CD8-positive, alpha-beta memory T cell (primary cell): ENCODE measurements at regions not wholly inside any gene's neighbourhood (a gene's known extent, or its start where the extent isn't known, plus 50 kb on each side); places are given as distances from the start of the nearest gene placed in this dataset.

Experiments used
- CTCF ChIA-PET: fragments of 350-600 bp; sonication (Branson Sonifier 250); formaldehyde crosslinking; loops from one replicate; lab custom pipeline; 2021; ENCODE audit warnings: antibody characterized with exemption; lab: Charles Lee
- POLR2A ChIA-PET: fragments of 350-600 bp; sonication (Branson Sonifier 250); formaldehyde crosslinking; loops from one replicate; lab custom pipeline; 2021; ENCODE audit warnings: antibody characterized with exemption; lab: Charles Lee
- DNase-seq, 5 donors: peaks; one replicate each; pipeline versions ENCODE4 v3.0.0 to v3.0.0-alpha.2; 2020 to 2022; ENCODE audit warnings: mixed read lengths in 1 of 5
- H3K27ac ChIP-seq: one replicate; pipeline ENCODE4 v1.7.0; 2013; ENCODE audit warnings: low read depth, mild to moderate bottlenecking, low read length, moderate library complexity
- H3K27me3 ChIP-seq: 2 replicates; pipeline ENCODE4 v1.7.0; 2013; ENCODE audit warnings: low read length, mild to moderate bottlenecking; ENCODE audit not compliant: insufficient read depth, poor library complexity, severe bottlenecking
- H3K36me3 ChIP-seq: 2 replicates; pipeline ENCODE4 v1.7.0; 2013; ENCODE audit warnings: mild to moderate bottlenecking, low read length, moderate library complexity; ENCODE audit not compliant: insufficient read depth
- H3K4me1 ChIP-seq: 2 replicates; pipeline ENCODE4 v1.7.0; 2013; ENCODE audit warnings: mild to moderate bottlenecking, low read length, moderate library complexity; ENCODE audit not compliant: insufficient read depth
- H3K4me3 ChIP-seq: 2 replicates; pipeline ENCODE4 v1.7.0; 2013; ENCODE audit warnings: mild to moderate bottlenecking, low read length
- H3K9me3 ChIP-seq: 2 replicates; pipeline ENCODE4 v1.7.0; 2013; ENCODE audit warnings: mild to moderate bottlenecking, low read length
- H3K27ac Mint-ChIP-seq, 8 donors: one replicate each; pipeline ENCODE4 v1.8.0; 2020 to 2021; ENCODE audit warnings: mixed read lengths in 8 of 8, mild to moderate bottlenecking in 6 of 8, inconsistent platforms in 3 of 8, moderate library complexity in 3 of 8
- H3K27me3 Mint-ChIP-seq, 2 donors: one replicate each; pipeline ENCODE4 v1.8.0; 2020 to 2021; ENCODE audit warnings: mixed read lengths in 2 of 2, mild to moderate bottlenecking in 1 of 2, moderate library complexity in 1 of 2
- H3K36me3 Mint-ChIP-seq, 3 donors: one replicate each; pipeline ENCODE4 v1.8.0; 2020 to 2021; ENCODE audit warnings: mixed read lengths in 3 of 3, inconsistent platforms in 1 of 3, mild to moderate bottlenecking in 1 of 3
- H3K4me1 Mint-ChIP-seq, 3 donors: one replicate each; pipeline ENCODE4 v1.8.0; 2020 to 2021; ENCODE audit warnings: mixed read lengths in 3 of 3, inconsistent platforms in 1 of 3, mild to moderate bottlenecking in 1 of 3
- H3K4me3 Mint-ChIP-seq, 7 donors: one replicate each; pipeline ENCODE4 v1.8.0; 2020 to 2021; ENCODE audit warnings: mixed read lengths in 7 of 7, mild to moderate bottlenecking in 6 of 7, moderate library complexity in 4 of 7, inconsistent platforms in 2 of 7
- H3K9me3 Mint-ChIP-seq, 5 donors: one replicate each; pipeline ENCODE4 v1.8.0; 2020 to 2022; ENCODE audit warnings: mixed read lengths in 5 of 5, mild to moderate bottlenecking in 3 of 5, moderate library complexity in 2 of 5, inconsistent platforms in 1 of 5

GRCh38 chr2:121055088-121055487 lies 229.9 kb downstream of the TFCP2L1 start:
- ChIA-PET CTCF (no interaction called here), POLR2A (no interaction called here)
- no peaks in the 10 kb centered on the region for H3K4me1 Mint-ChIP-seq

GRCh38 chr2:121055501-121055900 lies 229.5 kb downstream of the TFCP2L1 start:
- Histone ChIP-seq H3K4me1 (no peaks in the 10 kb centered on the region), H3K4me3 (no peak overlapping the region), H3K36me3 (no peaks in the 10 kb centered on the region), H3K27me3 (no peaks in the 10 kb centered on the region), H3K27ac (no peak overlapping the region), H3K9me3 (no peaks in the 10 kb centered on the region)
- ChIA-PET CTCF (no interaction called here), POLR2A (no interaction called here)
- no peak for DNase-seq
- Mint-ChIP-seq H3K9me3 (peaks cover 0 to 4% (median 0%) of the 10 kb centered on the region in 5 donors), H3K4me3 (no peak overlapping the region), H3K4me1 (no peaks in the 10 kb centered on the region), H3K27me3 (peaks cover 3 to 6% of the 10 kb centered on the region in 2 donors), H3K27ac (no peak overlapping the region), H3K36me3 (no peaks in the 10 kb centered on the region)

More at GRCh38 chr2:121055088-121055487, 229.9 kb downstream of the TFCP2L1 start:
- H3K27ac Mint-ChIP-seq = no peak overlapping the region
- H3K36me3 ChIP-seq = no peaks in the 10 kb centered on the region
- H3K9me3 Mint-ChIP-seq = peaks cover 0 to 4% (median 0%) of the 10 kb centered on the region in 5 donors
- no peak overlapping the region for H3K4me3 Mint-ChIP-seq
- H3K9me3 ChIP-seq = no peaks in the 10 kb centered on the region
- no peaks in the 10 kb centered on the region for H3K36me3 Mint-ChIP-seq
- no peak for DNase-seq
- no peak overlapping the region for H3K27ac ChIP-seq
- no peak overlapping the region for H3K4me3 ChIP-seq
- no peaks in the 10 kb centered on the region for H3K4me1 ChIP-seq
- no peaks in the 10 kb centered on the region for H3K27me3 ChIP-seq
- H3K27me3 Mint-ChIP-seq = peaks cover 3 to 6% of the 10 kb centered on the region in 2 donors

- Mint-ChIP-seq H3K27ac (no peak overlapping the region), H3K4me1 (no peaks in the 10 kb centered on the region), H3K9me3 (no peaks in the 10 kb centered on the region), H3K36me3 (no peaks in the 10 kb centered on the region), H3K27me3 (peaks cover 2 to 8% of the 10 kb centered on the region in 2 donors), H3K4me3 (no peak overlapping the region)
- CTCF ChIA-PET = interaction anchor here (0.6 kb wide), 1 partner anchor 8 kb away, joined by 3 read pairs; no protein-coding TSS in a partner anchor
- H3K4me1 ChIP-seq = no peaks in the 10 kb centered on the region
- no peak overlapping the region for H3K27ac ChIP-seq
- no peaks in the 10 kb centered on the region for H3K9me3 ChIP-seq
- POLR2A ChIA-PET = no interaction called here
- no peak for DNase-seq
- H3K36me3 ChIP-seq = no peaks in the 10 kb centered on the region
- H3K27me3 ChIP-seq = no peaks in the 10 kb centered on the region
- H3K4me3 ChIP-seq = no peak overlapping the region
These were observed 226.0 kb downstream of the TFCP2L1 start for GRCh38 chr2:121058852-121059558.

GRCh38 chr2:121059651-121060649 lies 225.1 kb downstream of the TFCP2L1 start:
- CTCF ChIA-PET = no interaction called here
- no peaks in the 10 kb centered on the region for H3K9me3 ChIP-seq
- Mint-ChIP-seq H3K4me1 (no peaks in the 10 kb centered on the region), H3K27me3 (peaks cover 2 to 6% of the 10 kb centered on the region in 2 donors), H3K36me3 (no peaks in the 10 kb centered on the region), H3K27ac (no peak overlapping the region), H3K4me3 (no peak overlapping the region), H3K9me3 (no peaks in the 10 kb centered on the region)
- H3K4me3 ChIP-seq = no peak overlapping the region
- H3K27me3 ChIP-seq = no peaks in the 10 kb centered on the region
- H3K4me1 ChIP-seq = no peaks in the 10 kb centered on the region
- H3K36me3 ChIP-seq = no peaks in the 10 kb centered on the region
- no peak overlapping the region for H3K27ac ChIP-seq
- POLR2A ChIA-PET = no interaction called here
- no peak for DNase-seq

- Histone ChIP-seq H3K9me3 (no peaks in the 10 kb centered on the region), H3K27me3 (no peaks in the 10 kb centered on the region), H3K27ac (no peak overlapping the region), H3K4me1 (no peaks in the 10 kb centered on the region), H3K36me3 (no peaks in the 10 kb centered on the region), H3K4me3 (no peak overlapping the region)
- peaks cover 2 to 13% of the 10 kb centered on the region in 2 donors for H3K27me3 Mint-ChIP-seq
- H3K4me1 Mint-ChIP-seq = no peaks in the 10 kb centered on the region
- POLR2A ChIA-PET = no interaction called here
- H3K36me3 Mint-ChIP-seq = no peaks in the 10 kb centered on the region
- no peaks in the 10 kb centered on the region for H3K9me3 Mint-ChIP-seq
- CTCF ChIA-PET = no interaction called here
- no peak for DNase-seq
- no peak overlapping the region for H3K27ac Mint-ChIP-seq
- no peak overlapping the region for H3K4me3 Mint-ChIP-seq
These were observed 223.4 kb downstream of the TFCP2L1 start for GRCh38 chr2:121061633-121062032.

GRCh38 chr2:121063471-121063870 lies 221.5 kb downstream of the TFCP2L1 start:
- H3K36me3 Mint-ChIP-seq = no peaks in the 10 kb centered on the region
- H3K27ac ChIP-seq = no peak overlapping the region
- H3K9me3 ChIP-seq = no peaks in the 10 kb centered on the region
- H3K4me3 ChIP-seq = no peak overlapping the region
- H3K27me3 Mint-ChIP-seq = peaks cover 2 to 13% of the 10 kb centered on the region in 2 donors
- ChIA-PET CTCF (no interaction called here), POLR2A (no interaction called here)
- no peaks in the 10 kb centered on the region for H3K27me3 ChIP-seq
- no peaks in the 10 kb centered on the region for H3K4me1 Mint-ChIP-seq
- no peaks in the 10 kb centered on the region for H3K9me3 Mint-ChIP-seq
- no peaks in the 10 kb centered on the region for H3K36me3 ChIP-seq
- DNase-seq = no peak
- no peak overlapping the region for H3K4me3 Mint-ChIP-seq
- no peak overlapping the region for H3K27ac Mint-ChIP-seq
- H3K4me1 ChIP-seq = no peaks in the 10 kb centered on the region

- POLR2A ChIA-PET = no interaction called here
- no peaks in the 10 kb centered on the region for H3K27me3 ChIP-seq
- no peak overlapping the region for H3K27ac Mint-ChIP-seq
- no peaks in the 10 kb centered on the region for H3K9me3 Mint-ChIP-seq
- no peaks in the 10 kb centered on the region for H3K36me3 ChIP-seq
- no peaks in the 10 kb centered on the region for H3K4me1 ChIP-seq
- no peaks in the 10 kb centered on the region for H3K36me3 Mint-ChIP-seq
- CTCF ChIA-PET = no interaction called here
- no peaks in the 10 kb centered on the region for H3K9me3 ChIP-seq
- H3K27ac ChIP-seq = no peak overlapping the region
- DNase-seq = no peak
- H3K27me3 Mint-ChIP-seq = peaks cover 2 to 13% of the 10 kb centered on the region in 2 donors
- no peaks in the 10 kb centered on the region for H3K4me1 Mint-ChIP-seq
- H3K4me3 Mint-ChIP-seq = no peak overlapping the region
- H3K4me3 ChIP-seq = no peak overlapping the region
These were observed 220.8 kb downstream of the TFCP2L1 start for GRCh38 chr2:121064186-121064585.

GRCh38 chr2:121065239-121065638 lies 219.8 kb downstream of the TFCP2L1 start:
- Histone ChIP-seq H3K36me3 (no peaks in the 10 kb centered on the region), H3K27me3 (no peaks in the 10 kb centered on the region), H3K27ac (no peak overlapping the region), H3K4me1 (no peaks in the 10 kb centered on the region), H3K4me3 (no peak overlapping the region), H3K9me3 (no peaks in the 10 kb centered on the region)
- no peak for DNase-seq
- no peaks in the 10 kb centered on the region for H3K36me3 Mint-ChIP-seq
- H3K4me1 Mint-ChIP-seq = no peaks in the 10 kb centered on the region
- H3K9me3 Mint-ChIP-seq = no peaks in the 10 kb centered on the region
- ChIA-PET CTCF (no interaction called here), POLR2A (no interaction called here)
- no peak overlapping the region for H3K4me3 Mint-ChIP-seq
- peaks cover 4 to 13% of the 10 kb centered on the region in 2 donors for H3K27me3 Mint-ChIP-seq
- no peak overlapping the region for H3K27ac Mint-ChIP-seq
